ENCODE measurements at regions not wholly inside any gene's neighbourhood (a gene's known extent, or its start where the extent isn't known, plus 50 kb on each side); places are given as distances from the start of the nearest gene placed in this dataset.

GRCh38 chr14:97290065-97290464, 492.9 kb downstream of the VRK1 start:
- H3K27me3 ChIP-seq (ENCODE audit: insufficient read depth), result 0 out of 2 replicates have a peak, but pooled peaks cover 1% of the 10 kb centered on the region
- no peak overlapping the region for H3K27ac ChIP-seq (ENCODE audit: low read depth in 2 of 2, low read length in 1 of 2)
- H3K4me1 ChIP-seq (ENCODE audit: control insufficient read depth in 1 of 2, insufficient read depth in 2 of 2, low read depth in 1 of 2, low read length in 1 of 2), result no peaks in the 10 kb centered on the region
- H3K4me3 ChIP-seq (ENCODE audit: low read depth in 2 of 2, low read length in 1 of 2), result no peak overlapping the region
- H4K20me1 ChIP-seq (ENCODE audit: insufficient read depth), result no peaks in the 10 kb centered on the region
- H2AFZ ChIP-seq (ENCODE audit: low read depth), result no peak overlapping the region
- 1% methylated on average over 4 of the region's 4 CpGs for WGBS (ENCODE audit: low lambda C conversion rate)
- H3K36me3 ChIP-seq (replicated peaks in 1 of 2; ENCODE audit: control insufficient read depth in 1 of 2, insufficient read depth in 2 of 2, low read length in 1 of 2), result no peaks in the 10 kb centered on the region
- no peaks in the 10 kb centered on the region for H3K79me2 ChIP-seq (ENCODE audit: insufficient read depth)
- ChIA-PET POLR2A (no interaction called here), CTCF (interaction anchor here (0.9 to 1.9 kb wide), 2 partner anchors 8 to 12 kb away, joined by 3 to 6 read pairs; no protein-coding TSS in a partner anchor)
- TF ChIP-seq JUND (IDR thresholded peaks at IDR 0.05) (no peak), POLR2AphosphoS5 (IDR thresholded peaks at IDR 0.05; ENCODE audit: low read depth, low read length) (no peak), EZH2phosphoT487 (IDR thresholded peaks at IDR 0.05; ENCODE audit: borderline replicate concordance, low read depth) (no peak), RCOR1 (IDR thresholded peaks at IDR 0.05; ENCODE audit: low read length) (no peak), FOSL2 (IDR thresholded peaks at IDR 0.05; ENCODE audit: borderline replicate concordance, low read depth) (no peak), FOXM1 (IDR thresholded peaks at IDR 0.05; ENCODE audit: low read depth) (no peak), MAX (IDR thresholded peaks at IDR 0.05; ENCODE audit: low read depth) (no peak), NRF1 (IDR thresholded peaks at IDR 0.05; ENCODE audit: low read depth, low read length) (no peak), GATA2 (CRISPR knock-in tag; IDR thresholded peaks at IDR 0.05) (no peak), RFX5 (IDR thresholded peaks at IDR 0.05; ENCODE audit: low read length) (no peak), RAD21 (IDR thresholded peaks at IDR 0.05; ENCODE audit: low read length) (no peak), TCF12 (IDR thresholded peaks at IDR 0.05) (no peak)
- H3K4me2 ChIP-seq, result no peak overlapping the region
- no peaks in the 10 kb centered on the region for H3K9me2 ChIP-seq
- no peak for DNase-seq
- no peaks in the 10 kb centered on the region for H3K9me3 ChIP-seq
- no peak overlapping the region for H3K9ac ChIP-seq
- no peaks in the 10 kb centered on the region for H3F3A ChIP-seq (replicated peaks; ENCODE audit: insufficient read depth)

GRCh38 chr14:97290977-97291376, 493.8 kb downstream of the VRK1 start:
- Histone ChIP-seq H3F3A (replicated peaks; ENCODE audit: insufficient read depth) (no peaks in the 10 kb centered on the region), H3K4me1 (ENCODE audit: control insufficient read depth in 1 of 2, insufficient read depth in 2 of 2, low read depth in 1 of 2, low read length in 1 of 2) (no peaks in the 10 kb centered on the region), H3K4me3 (ENCODE audit: low read depth in 2 of 2, low read length in 1 of 2) (no peak overlapping the region), H3K36me3 (replicated peaks in 1 of 2; ENCODE audit: control insufficient read depth in 1 of 2, insufficient read depth in 2 of 2, low read length in 1 of 2) (no peaks in the 10 kb centered on the region), H3K4me2 (no peak overlapping the region), H3K9me3 (no peaks in the 10 kb centered on the region), H2AFZ (ENCODE audit: low read depth) (no peak overlapping the region), H3K79me2 (ENCODE audit: insufficient read depth) (no peaks in the 10 kb centered on the region), H3K9ac (no peak overlapping the region), H3K27me3 (ENCODE audit: insufficient read depth) (peaks cover 7% of the 10 kb centered on the region; the same call in 1 of the 2 replicates), H4K20me1 (ENCODE audit: insufficient read depth) (no peaks in the 10 kb centered on the region), H3K9me2 (no peaks in the 10 kb centered on the region), H3K27ac (ENCODE audit: low read depth in 2 of 2, low read length in 1 of 2) (no peak overlapping the region)
- ChIA-PET POLR2A (no interaction called here), CTCF (interaction anchor here (1.9 kb wide), 1 partner anchor 7 kb away, joined by 6 read pairs; no protein-coding TSS in a partner anchor)
- TF ChIP-seq ZBTB33 (IDR thresholded peaks at IDR 0.05; ENCODE audit: borderline replicate concordance, low read depth) (no peak), NRF1 (IDR thresholded peaks at IDR 0.05; ENCODE audit: low read depth, low read length) (no peak), GATA2 (CRISPR knock-in tag; IDR thresholded peaks at IDR 0.05) (no peak), RFX5 (IDR thresholded peaks at IDR 0.05; ENCODE audit: low read length) (no peak), GABPA (IDR thresholded peaks at IDR 0.05; ENCODE audit: low read depth) (no peak), CHD2 (IDR thresholded peaks at IDR 0.05; ENCODE audit: low read length, partially characterized antibody) (no peak), USF1 (IDR thresholded peaks at IDR 0.05; ENCODE audit: borderline replicate concordance, low read depth) (no peak), EP300 (IDR thresholded peaks at IDR 0.05; ENCODE audit: borderline replicate concordance in 1 of 2, low read depth in 1 of 2, low read length in 1 of 2) (no peak), EZH2phosphoT487 (IDR thresholded peaks at IDR 0.05; ENCODE audit: borderline replicate concordance, low read depth) (no peak), IRF3 (IDR thresholded peaks at IDR 0.05; ENCODE audit: low read depth, low read length) (no peak)
- WGBS (ENCODE audit: low lambda C conversion rate), result 4% methylated on average over 3 of the region's 3 CpGs
- no peak for DNase-seq

Measured in SK-N-SH (cell line).